H9 (cell line): ENCODE measurements at regions not wholly inside any gene's neighbourhood (a gene's known extent, or its start where the extent isn't known, plus 50 kb on each side); places are given as distances from the start of the nearest gene placed in this dataset.

ENCODE experiments used
- DNase-seq: peaks from one replicate; pipeline ENCODE4 v3.0.0-alpha.2; 2017
- H2AFZ ChIP-seq: one replicate; pipeline ENCODE4 v1.6.1; 2013; ENCODE audit warnings: mild to moderate bottlenecking, low read length, control low read depth, moderate library complexity
- H2AK5ac ChIP-seq: 2 replicates; pipeline ENCODE4 v1.6.1; 2013; ENCODE audit warnings: low read length, control low read depth, mixed read lengths; ENCODE audit not compliant: insufficient read length
- H2BK120ac ChIP-seq: one replicate; pipeline ENCODE4 v1.6.1; 2013; ENCODE audit warnings: low read depth, mild to moderate bottlenecking, low read length, control low read depth, inconsistent platforms; ENCODE audit not compliant: poor library complexity, severe bottlenecking
- H2BK12ac ChIP-seq: 2 replicates; pipeline ENCODE4 v1.6.1; 2013; ENCODE audit warnings: low read length, control low read depth, mixed read lengths, low read depth; ENCODE audit not compliant: insufficient read length
- H2BK15ac ChIP-seq: 2 replicates; pipeline ENCODE4 v1.6.1; 2013; ENCODE audit warnings: low read depth, low read length, control low read depth
- H2BK20ac ChIP-seq: one replicate; pipeline ENCODE4 v1.6.1; 2013; ENCODE audit warnings: low read depth, mild to moderate bottlenecking, low read length, control low read depth, inconsistent platforms; ENCODE audit not compliant: poor library complexity, severe bottlenecking
- H2BK5ac ChIP-seq: 2 replicates; pipeline ENCODE4 v1.6.1; 2013; ENCODE audit warnings: low read length, control low read depth, mixed read lengths; ENCODE audit not compliant: insufficient read length
- H3K14ac ChIP-seq: 2 replicates; pipeline ENCODE4 v1.6.1; 2013; ENCODE audit warnings: low read length, control low read depth; ENCODE audit not compliant: insufficient read depth
- H3K18ac ChIP-seq: 2 replicates; pipeline ENCODE4 v1.6.1; 2013; ENCODE audit warnings: low read depth, mild to moderate bottlenecking, mixed read lengths, low read length, control low read depth; ENCODE audit not compliant: insufficient read length
- H3K23ac ChIP-seq: 2 replicates; pipeline ENCODE4 v1.6.1; 2013; ENCODE audit warnings: low read length, control low read depth, mixed read lengths, low read depth; ENCODE audit not compliant: insufficient read length
- H3K23me2 ChIP-seq: 2 replicates; pipeline ENCODE4 v1.6.1; 2013; ENCODE audit warnings: low read depth, mild to moderate bottlenecking, mixed read lengths, low read length, control low read depth; ENCODE audit not compliant: insufficient read length, poor library complexity, severe bottlenecking
- H3K27ac ChIP-seq: 2 replicates; pipeline ENCODE4 v1.5.1; 2013; ENCODE audit warnings: low read length, control low read depth, mixed read lengths, low read depth; ENCODE audit not compliant: insufficient read length
- H3K27me3 ChIP-seq: 2 replicates; pipeline ENCODE4 v1.6.1; 2013; ENCODE audit warnings: low read length, control low read depth, inconsistent platforms; ENCODE audit not compliant: insufficient read depth
- H3K4ac ChIP-seq: 2 replicates; pipeline ENCODE4 v1.6.1; 2013; ENCODE audit warnings: low read depth, mild to moderate bottlenecking, control low read depth, inconsistent platforms, low read length, moderate library complexity
- H3K4me1 ChIP-seq: 2 replicates; pipeline ENCODE4 v1.6.1; 2013; ENCODE audit warnings: low read length, control low read depth, inconsistent platforms; ENCODE audit not compliant: insufficient read depth
- H3K4me2 ChIP-seq: 2 replicates; pipeline ENCODE4 v1.6.1; 2013; ENCODE audit warnings: low read length, control low read depth, mixed read lengths; ENCODE audit not compliant: insufficient read length, insufficient read depth
- H3K56ac ChIP-seq: 2 replicates; pipeline ENCODE4 v1.6.1; 2013; ENCODE audit warnings: low read depth, mild to moderate bottlenecking, mixed read lengths, low read length, control low read depth; ENCODE audit not compliant: insufficient read length
- H3K79me1 ChIP-seq: 2 replicates; pipeline ENCODE4 v1.6.1; 2013; ENCODE audit warnings: low read depth, mild to moderate bottlenecking, moderate library complexity, low read length, control low read depth, inconsistent platforms; ENCODE audit not compliant: insufficient read depth, poor library complexity, severe bottlenecking
- H3K79me2 ChIP-seq: 2 replicates; pipeline ENCODE4 v1.6.1; 2013; ENCODE audit warnings: low read length, control low read depth, inconsistent platforms; ENCODE audit not compliant: insufficient read depth
- H3K9ac ChIP-seq: 2 replicates; pipeline ENCODE4 v1.6.1; 2013; ENCODE audit warnings: low read length, control low read depth, mixed read lengths; ENCODE audit not compliant: insufficient read length; ENCODE audit errors: extremely low read depth
- H3K9me3 ChIP-seq: one replicate; pipeline ENCODE4 v1.6.1; 2013; ENCODE audit warnings: low read depth, low read length, inconsistent platforms; ENCODE audit not compliant: control insufficient read depth
- H3T11ph ChIP-seq: one replicate; pipeline ENCODE4 v1.6.1; 2013; ENCODE audit warnings: mild to moderate bottlenecking, low read length, control low read depth, inconsistent platforms
- H4K20me1 ChIP-seq: one replicate; pipeline ENCODE4 v1.6.1; 2013; ENCODE audit not compliant: control insufficient read depth, insufficient read length, insufficient read depth
- H4K5ac ChIP-seq: 2 replicates; pipeline ENCODE4 v1.6.1; 2013; ENCODE audit warnings: low read depth, mild to moderate bottlenecking, mixed read lengths, low read length, control low read depth; ENCODE audit not compliant: insufficient read length
- H4K8ac ChIP-seq: replicated peaks from 2 replicates; pipeline ENCODE4 v1.6.1; 2013; ENCODE audit warnings: low read length, control low read depth, mixed read lengths, low read depth; ENCODE audit not compliant: insufficient read length
- H4K91ac ChIP-seq: 2 replicates; pipeline ENCODE4 v1.6.1; 2013; ENCODE audit warnings: low read depth, mild to moderate bottlenecking, moderate library complexity, mixed read lengths, low read length, control low read depth; ENCODE audit not compliant: insufficient read length
- H3K27ac Mint-ChIP-seq, 3 experiments: 2 replicates in 2 of 3; 3 replicates in 1 of 3; pipeline ENCODE4 v1.8.0; 2020 to 2021; ENCODE audit warnings: mixed read lengths in 3 of 3, mild to moderate bottlenecking in 1 of 3, moderate library complexity in 1 of 3
- H3K27me3 Mint-ChIP-seq: 2 replicates; pipeline ENCODE4 v1.8.0; 2021; ENCODE audit warnings: low read depth, mild to moderate bottlenecking, moderate library complexity, mixed read lengths
- H3K36me3 Mint-ChIP-seq, 3 experiments: 2 replicates in 2 of 3; 3 replicates in 1 of 3; pipeline ENCODE4 v1.8.0; 2020 to 2021; ENCODE audit warnings: low read depth in 3 of 3, mixed read lengths in 3 of 3; ENCODE audit not compliant: insufficient read depth in 1 of 3
- H3K4me1 Mint-ChIP-seq, 2 experiments: 2 replicates each; pipeline ENCODE4 v1.8.0; 2020; ENCODE audit warnings: mixed read lengths in 2 of 2
- H3K4me3 Mint-ChIP-seq, 2 experiments: 2 replicates in 1 of 2; 3 replicates in 1 of 2; pipeline ENCODE4 v1.8.0; 2020 to 2021; ENCODE audit warnings: mild to moderate bottlenecking in 2 of 2, mixed read lengths in 2 of 2, moderate library complexity in 1 of 2
- H3K9me3 Mint-ChIP-seq, 2 experiments: 2 replicates in 1 of 2; 3 replicates in 1 of 2; pipeline ENCODE4 v1.8.0; 2020; ENCODE audit warnings: mild to moderate bottlenecking in 2 of 2, mixed read lengths in 2 of 2, moderate library complexity in 1 of 2
- WGBS: extraction: QIAGEN DNeasy Blood & Tissue Kit; methylation state at CpG from one replicate; pipeline ENCODE4 v1.1.7; 2013; ENCODE audit warnings: missing lambda C conversion rate, low lambda C conversion rate, mixed read lengths; ENCODE audit not compliant: insufficient read length; ENCODE audit errors: extremely low coverage; 5-methylcytosine and 5-hydroxymethylcytosine counted together
- TF ChIP-seq, protein P1 (sequence below): fragments of 200-600 bp; sonication (generic); conservative IDR thresholded peaks from 3 replicates; pipeline ENCODE4 v1.8.0; 2021; ENCODE audit warnings: antibody characterized with exemption, mild to moderate bottlenecking

DNA sequence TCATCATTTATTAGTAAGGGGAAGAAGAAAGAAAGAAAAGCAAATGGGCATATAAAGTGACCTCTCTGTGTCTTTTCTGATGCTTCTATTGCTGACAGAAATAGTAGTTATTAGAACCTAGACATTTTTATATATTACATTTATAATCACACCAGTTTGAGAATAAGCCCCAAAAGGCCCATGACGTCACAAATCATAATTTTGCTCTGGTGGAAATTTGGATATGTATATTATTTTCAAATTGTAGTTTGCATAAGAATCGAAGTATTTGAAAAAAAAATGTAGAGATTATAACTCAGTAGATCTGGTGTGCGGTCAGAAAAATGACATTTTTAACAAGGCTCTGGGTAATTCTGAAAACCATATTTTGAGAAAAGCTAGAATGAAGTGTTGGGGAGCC, 101.2 kb upstream of the STEAP1 start:
- TF ChIP-seq, protein P1, sequence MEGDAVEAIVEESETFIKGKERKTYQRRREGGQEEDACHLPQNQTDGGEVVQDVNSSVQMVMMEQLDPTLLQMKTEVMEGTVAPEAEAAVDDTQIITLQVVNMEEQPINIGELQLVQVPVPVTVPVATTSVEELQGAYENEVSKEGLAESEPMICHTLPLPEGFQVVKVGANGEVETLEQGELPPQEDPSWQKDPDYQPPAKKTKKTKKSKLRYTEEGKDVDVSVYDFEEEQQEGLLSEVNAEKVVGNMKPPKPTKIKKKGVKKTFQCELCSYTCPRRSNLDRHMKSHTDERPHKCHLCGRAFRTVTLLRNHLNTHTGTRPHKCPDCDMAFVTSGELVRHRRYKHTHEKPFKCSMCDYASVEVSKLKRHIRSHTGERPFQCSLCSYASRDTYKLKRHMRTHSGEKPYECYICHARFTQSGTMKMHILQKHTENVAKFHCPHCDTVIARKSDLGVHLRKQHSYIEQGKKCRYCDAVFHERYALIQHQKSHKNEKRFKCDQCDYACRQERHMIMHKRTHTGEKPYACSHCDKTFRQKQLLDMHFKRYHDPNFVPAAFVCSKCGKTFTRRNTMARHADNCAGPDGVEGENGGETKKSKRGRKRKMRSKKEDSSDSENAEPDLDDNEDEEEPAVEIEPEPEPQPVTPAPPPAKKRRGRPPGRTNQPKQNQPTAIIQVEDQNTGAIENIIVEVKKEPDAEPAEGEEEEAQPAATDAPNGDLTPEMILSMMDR: no peak

More for the DNA sequence above, 101.2 kb upstream of the STEAP1 start:
- Histone ChIP-seq H3K18ac (no peak overlapping the region), H2AFZ (no peak overlapping the region), H2BK5ac (no peak overlapping the region), H3K23ac (no peak overlapping the region), H2BK20ac (no peak overlapping the region), H3T11ph (no peak overlapping the region), H3K4me2 (no peak overlapping the region), H2AK5ac (no peak overlapping the region), H3K56ac (no peak overlapping the region), H2BK15ac (no peak overlapping the region), H3K14ac (no peak overlapping the region), H4K20me1 (no peaks in the 10 kb centered on the region), H3K23me2 (no peaks in the 10 kb centered on the region), H4K8ac (no peak overlapping the region), H3K79me2 (no peaks in the 10 kb centered on the region), H3K9ac (no peak overlapping the region), H2BK120ac (no peak overlapping the region), H4K5ac (no peak overlapping the region), H3K4me1 (no peaks in the 10 kb centered on the region), H2BK12ac (no peak overlapping the region), H4K91ac (no peak overlapping the region), H3K79me1 (no peaks in the 10 kb centered on the region), H3K27me3 (no peaks in the 10 kb centered on the region), H3K4ac (no peak overlapping the region), H3K9me3 (no peaks in the 10 kb centered on the region), H3K27ac (no peak overlapping the region)
- no CpG with 5 or more reads among the region's 3 CpGs for WGBS
- Mint-ChIP-seq H3K27ac (no peak overlapping the region), H3K4me3 (no peak overlapping the region), H3K27me3 (no peaks in the 10 kb centered on the region), H3K36me3 (no peaks in the 10 kb centered on the region), H3K4me1 (no peaks in the 10 kb centered on the region), H3K9me3 (no peaks in the 10 kb centered on the region)
- no peak for DNase-seq
